ENCODE measurements at regions not wholly inside any gene's neighbourhood (a gene's known extent, or its start where the extent isn't known, plus 50 kb on each side); places are given as distances from the start of the nearest gene placed in this dataset.

DNA sequence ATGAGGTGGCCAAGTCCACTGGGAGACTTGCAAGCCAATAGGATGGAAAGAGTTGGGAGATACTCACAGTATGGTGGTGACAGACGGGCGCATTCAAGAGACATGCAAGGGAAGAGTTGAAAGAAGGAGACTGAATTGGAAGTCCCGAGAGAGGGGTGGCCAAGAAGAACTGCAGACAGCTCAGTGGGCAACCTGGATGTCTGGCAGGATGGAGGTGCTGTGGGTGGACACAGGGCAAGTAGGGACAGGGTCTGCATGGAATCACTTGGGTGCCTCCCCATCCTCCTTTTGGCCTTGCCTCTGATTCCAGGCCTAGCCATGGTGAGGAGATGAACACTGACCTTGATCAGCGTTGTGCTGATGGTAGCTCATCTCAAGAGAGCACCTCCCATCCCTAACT lies 235.7 kb upstream of the COPS8 start:
- DNase-seq (ENCODE audit: low read depth in 2 of 2) = no peak

DNA sequence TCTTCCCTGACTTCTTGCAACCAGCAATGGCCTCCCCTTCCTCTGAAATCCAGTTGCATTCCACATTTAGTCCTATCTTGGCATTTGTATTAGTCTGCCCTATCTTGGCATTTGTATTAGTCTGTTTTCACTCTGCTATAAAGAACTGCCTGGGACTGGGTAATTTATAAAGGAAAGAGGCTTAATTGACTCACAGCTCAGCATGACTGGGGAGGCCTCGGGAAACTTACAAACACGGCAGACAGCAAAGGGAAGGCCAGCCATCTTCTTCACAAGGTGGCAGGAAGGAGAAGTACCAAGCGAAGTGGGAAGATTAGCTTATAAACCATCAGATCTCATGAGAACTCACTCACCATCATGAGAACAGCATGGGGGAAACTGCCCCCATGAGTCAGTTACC lies 234.5 kb upstream of the COPS8 start:
- no peak for DNase-seq (ENCODE audit: low read depth in 2 of 2)

DNA sequence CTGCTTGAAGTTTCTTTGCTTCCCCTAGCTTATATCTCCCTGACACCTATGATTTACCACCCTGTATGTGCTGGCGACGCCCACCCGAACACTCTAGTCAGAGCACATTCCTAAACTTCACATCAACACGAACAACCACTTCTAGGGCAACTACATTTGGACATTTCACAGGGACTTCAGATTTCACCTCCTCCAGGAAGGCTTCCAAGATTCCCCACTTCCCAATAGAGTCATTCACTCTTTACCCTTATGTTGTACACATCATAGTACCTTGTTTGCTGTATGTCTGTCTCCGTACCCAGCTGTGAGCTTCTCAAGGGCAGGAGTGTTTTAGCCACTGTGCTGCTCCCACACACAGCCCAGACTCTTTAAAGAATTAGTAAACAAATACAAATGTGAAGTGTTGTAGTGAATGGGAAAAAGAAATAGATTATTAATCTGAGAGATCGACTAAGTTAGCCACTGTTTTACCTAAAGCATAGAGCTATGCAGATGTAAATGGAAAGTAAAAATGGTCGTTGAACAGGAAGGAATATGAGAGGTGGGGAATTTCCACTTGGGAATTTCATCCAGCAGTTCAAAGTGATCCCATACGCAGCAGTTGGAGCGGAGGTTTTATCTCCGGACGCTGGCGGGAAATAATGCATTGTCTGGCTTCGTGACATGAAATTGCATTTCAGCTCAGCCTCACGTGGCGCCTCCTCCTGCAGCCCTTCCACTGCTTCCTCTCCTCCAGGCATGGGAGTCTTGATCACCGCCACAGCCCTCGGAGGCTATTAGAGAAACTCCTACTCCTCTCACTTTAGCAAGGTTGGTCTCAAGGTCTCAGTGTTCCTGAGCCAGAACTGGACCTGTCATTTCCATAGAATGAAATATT lies 233.4 kb upstream of the COPS8 start:
- peak; percentile 96 for DNase-seq (ENCODE audit: low read depth in 2 of 2)

GRCh38 chr2:236852977-236853374 lies 232.7 kb upstream of the COPS8 start:
- DNase-seq (ENCODE audit: low read depth in 2 of 2) = peak in 1 of 2 donors; percentile 18

GRCh38 chr2:236853585-236854051 lies 232.1 kb upstream of the COPS8 start:
- no peak for DNase-seq (ENCODE audit: low read depth in 2 of 2)

GRCh38 chr2:236855176-236855865 lies 230.4 kb upstream of the COPS8 start:
- no peak for DNase-seq (ENCODE audit: low read depth in 2 of 2)

DNA sequence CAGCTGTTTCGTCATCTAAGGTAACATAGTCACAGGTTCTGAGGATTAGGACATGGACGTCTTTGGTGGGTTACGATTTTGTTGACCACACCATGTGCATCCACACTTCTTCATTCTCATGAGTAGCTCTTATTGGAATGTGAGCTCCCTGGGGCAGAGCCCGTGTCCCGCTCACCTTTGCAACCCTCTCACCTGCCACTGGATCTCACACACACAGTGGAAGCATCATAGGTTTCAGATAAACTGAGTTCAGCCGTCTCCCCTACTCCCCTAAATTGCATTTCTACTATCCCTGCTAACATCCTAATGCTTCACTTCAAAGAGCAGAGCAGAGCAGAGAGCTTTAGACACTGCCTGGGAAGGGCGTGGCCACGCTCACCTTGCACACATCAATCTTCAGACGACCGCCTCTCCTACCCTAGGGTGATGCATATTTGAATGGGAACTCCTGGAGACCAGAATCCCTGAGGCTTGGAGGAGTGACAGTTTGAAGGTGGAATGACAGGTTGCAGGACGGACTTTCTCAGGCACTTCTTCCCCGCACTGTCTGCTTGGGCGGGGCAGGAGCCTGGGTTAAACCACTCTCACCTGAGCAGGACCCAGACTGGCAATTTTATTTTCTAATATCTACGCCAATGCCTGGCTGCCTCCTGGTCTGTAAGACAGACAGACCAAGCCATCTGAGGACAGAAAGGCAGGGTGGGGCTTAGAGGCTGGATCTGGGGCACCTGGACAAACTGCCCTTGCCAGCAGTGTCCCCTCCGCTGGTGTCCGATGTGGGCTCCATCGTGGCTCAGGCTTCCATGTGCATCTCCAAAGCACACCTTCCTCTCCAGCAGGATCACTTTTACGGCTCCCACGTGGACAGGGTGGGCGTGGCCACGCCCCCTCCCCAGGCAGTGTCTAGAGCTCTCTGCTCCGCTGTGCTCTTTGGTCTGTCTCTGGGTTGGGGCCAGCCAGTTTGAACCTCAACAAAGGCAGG lies 229.5 kb upstream of the COPS8 start:
- DNase-seq (ENCODE audit: low read depth in 2 of 2) = no peak

DNA sequence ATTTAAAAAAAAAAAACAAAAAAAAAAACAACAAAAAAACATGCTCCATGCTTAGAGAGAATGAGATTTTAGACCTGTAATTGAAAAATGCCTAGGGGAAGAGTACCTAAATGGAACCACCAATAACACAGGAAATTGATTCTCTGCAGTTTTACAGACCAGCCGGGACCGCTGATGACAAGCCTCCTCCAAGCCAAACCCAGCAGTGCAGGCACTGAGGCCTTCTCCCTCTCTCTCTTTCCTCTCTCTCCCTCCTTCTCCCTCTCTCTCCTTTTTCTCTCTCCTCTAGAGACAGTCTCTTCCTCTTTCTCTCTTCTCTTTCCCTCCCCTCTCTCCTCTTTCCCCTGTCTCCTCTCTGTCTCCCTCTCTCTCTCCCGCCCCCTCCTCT lies 228.8 kb upstream of the COPS8 start:
- DNase-seq (ENCODE audit: low read depth in 2 of 2) = no peak

DNA sequence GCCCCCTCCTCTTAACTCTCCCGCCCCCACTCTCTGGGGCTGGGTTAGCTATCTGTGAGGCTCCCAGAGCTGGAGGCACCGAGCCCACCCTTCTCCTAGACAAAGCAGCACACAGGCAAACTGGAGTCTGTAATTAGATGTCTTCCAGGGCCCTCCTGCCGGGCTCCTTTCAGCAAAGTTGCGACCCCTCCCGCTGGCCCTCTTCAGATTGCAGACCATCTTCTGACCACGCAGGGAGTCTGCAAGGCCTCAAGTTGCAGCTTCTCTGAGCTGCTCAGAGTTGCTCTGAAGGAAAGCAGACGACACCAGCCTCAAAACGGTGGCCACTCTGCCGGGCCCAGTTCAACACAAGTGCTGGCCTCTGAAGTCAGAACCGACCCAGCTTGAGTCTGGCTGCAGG lies 228.4 kb upstream of the COPS8 start:
- DNase-seq (ENCODE audit: low read depth in 2 of 2) = no peak

DNA sequence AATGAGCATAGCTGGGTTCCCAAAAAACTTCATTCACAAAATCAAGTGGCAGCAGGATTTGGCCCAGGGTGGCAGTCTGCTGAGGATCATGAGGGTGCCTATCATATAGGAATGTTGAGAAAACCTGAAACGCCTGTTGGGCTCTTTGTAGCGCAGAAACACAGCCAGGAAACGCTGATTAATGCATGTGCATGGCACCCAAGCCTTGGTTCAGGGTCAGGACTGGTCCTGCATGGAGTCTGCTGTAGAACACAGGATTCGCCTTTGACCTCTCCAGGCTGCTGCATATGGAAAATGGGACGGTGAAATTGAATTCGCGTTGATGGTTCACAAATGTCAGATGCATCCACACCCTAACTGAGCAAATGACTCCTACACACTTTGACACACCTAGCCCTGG lies 227.9 kb upstream of the COPS8 start:
- no peak for DNase-seq (ENCODE audit: low read depth in 2 of 2)

GRCh38 chr2:236858661-236859060 lies 227.0 kb upstream of the COPS8 start:
- no peak for DNase-seq (ENCODE audit: low read depth in 2 of 2)

- DNase-seq (ENCODE audit: low read depth in 2 of 2) = no peak
Measured at GRCh38 chr2:236859908-236860307, 225.8 kb upstream of the COPS8 start.

DNA sequence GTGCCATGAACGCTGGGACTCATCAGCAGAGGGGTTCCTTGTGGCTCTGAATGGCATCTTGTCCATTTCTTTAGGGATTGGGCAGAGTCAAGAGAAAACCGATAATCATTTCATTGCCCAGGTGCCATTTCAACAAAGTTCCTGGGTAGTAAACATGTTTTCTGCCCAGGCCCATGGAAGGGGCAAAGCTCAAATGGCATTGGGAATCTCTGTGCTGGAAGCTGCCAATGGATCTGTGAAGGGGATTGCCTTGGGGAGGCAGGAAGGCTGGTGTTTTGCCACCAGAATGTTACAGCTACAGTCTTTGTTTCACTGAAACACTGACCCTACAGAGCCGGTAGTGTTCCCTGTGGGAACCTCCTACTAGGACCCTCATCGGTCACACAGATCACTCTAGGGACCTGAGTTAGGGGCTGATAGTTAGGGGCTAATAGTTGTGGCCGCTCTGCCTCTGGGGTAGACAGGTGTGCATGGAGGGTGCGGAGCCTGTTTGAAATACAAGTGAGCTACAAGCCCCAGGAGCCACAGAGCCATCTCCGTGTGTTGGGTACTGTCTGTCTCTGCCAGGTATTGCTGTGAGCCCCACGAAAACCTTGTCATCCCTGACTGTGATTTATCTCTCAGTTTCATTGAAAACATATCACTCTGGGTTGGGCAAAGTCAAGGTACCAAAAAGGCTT lies 224.4 kb upstream of the COPS8 start:
- DNase-seq (ENCODE audit: low read depth in 2 of 2) = no peak

DNA sequence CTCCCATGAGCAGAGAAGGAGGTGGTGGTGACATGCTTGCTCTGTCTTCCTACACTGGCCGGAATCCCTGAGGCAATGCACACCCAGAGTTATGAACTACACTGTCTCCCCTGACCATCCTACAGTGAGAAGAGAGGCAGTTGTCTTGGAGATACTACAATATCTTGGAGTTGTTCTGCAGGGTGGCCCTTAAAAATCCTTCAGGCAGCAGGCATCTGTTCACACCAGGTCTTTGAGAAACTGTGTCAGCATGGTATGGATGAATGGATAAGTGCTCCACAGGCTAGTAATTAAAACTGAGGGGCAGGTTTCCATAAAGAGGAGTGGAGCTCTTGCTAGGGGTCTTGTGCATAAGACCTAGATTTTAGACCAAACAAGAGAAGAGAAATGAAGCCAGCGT lies 223.7 kb upstream of the COPS8 start:
- DNase-seq (ENCODE audit: low read depth in 2 of 2) = no peak

DNA sequence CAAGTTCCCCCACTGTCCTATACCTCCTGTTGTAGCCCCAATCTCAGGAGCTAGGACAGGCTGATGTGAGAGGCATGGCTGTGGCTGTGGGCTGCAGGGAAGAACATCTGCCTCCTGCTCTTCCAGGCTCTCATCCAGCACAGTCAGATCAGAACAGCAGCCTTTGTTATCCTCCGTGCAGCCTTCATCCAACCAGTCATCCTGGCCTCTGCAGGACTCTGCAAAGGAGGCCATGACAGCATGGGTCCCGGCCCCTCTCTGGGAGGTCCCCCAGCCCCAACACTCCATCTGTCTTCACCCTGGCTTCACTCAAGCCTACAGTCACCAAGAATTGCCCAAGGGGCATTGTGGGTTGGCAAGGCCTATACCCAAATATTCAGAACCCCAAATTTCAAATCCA lies 223.2 kb upstream of the COPS8 start:
- no peak for DNase-seq (ENCODE audit: low read depth in 2 of 2)

- no peak for DNase-seq (ENCODE audit: low read depth in 2 of 2)
Measured at GRCh38 chr2:236862961-236863728, 222.5 kb upstream of the COPS8 start.

DNA sequence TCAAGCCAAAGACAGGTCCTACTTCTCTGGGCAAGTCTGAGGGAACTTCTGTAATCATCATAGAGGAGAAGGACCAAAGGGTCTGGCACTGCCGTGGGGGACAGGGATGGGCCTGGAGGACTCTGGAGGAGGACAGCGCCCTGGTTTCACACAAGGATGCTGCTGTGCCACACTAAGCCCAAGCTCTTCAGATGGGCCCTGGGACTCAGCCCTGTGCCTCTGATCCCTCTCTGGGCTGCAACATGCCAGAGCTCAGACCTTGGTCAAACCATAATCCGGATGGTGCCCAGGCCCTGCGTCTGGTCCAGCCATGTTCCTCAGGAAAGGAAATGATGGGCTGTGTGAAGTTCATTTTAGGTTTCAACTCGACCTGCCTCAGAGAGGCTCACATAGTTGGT lies 222.0 kb upstream of the COPS8 start:
- DNase-seq (ENCODE audit: low read depth in 2 of 2) = no peak

GRCh38 chr2:236865052-236865451 lies 220.6 kb upstream of the COPS8 start:
- no peak for DNase-seq (ENCODE audit: low read depth in 2 of 2)

DNA sequence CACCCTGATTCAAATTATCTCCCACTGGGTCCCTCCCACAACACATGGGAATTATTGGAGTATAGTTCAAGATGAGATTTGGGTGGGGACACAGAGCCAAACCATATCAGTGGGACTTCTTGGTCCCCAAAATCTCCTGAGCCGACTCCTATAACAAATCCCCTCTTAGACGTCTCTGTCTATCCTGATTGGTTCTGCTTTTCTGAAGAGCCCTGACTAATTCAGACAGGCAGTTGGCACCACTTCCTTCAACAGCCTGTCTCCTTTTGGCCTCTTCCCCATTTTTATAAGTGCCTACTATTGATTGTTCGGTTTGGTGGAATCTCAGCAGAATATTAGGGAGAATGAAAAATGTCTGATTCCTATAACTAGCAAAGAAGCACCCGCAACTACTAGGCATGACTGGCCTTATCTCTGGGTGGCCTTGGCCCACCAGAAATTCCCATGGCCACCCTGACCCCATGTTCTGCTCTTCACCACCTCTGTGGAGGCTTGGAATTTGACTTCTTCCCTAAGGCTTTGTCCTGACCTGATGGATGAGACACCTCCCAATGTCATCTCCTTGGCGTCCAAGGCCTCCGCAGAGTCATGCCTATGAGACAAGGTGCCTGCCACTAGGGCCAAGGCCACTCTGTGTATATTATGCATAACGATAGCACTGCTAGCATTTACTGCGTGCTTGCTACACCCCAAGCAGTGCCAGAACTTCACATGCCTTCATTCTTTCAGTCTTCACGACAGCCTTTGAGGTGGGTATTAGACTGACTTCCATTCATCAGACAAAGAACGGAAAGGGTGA lies 218.9 kb upstream of the COPS8 start:
- no peak for DNase-seq (ENCODE audit: low read depth in 2 of 2)

Measured in dermis microvascular lymphatic vessel endothelial cell (primary cell).